GM21515 (cell line): ENCODE measurements at regions not wholly inside any gene's neighbourhood (a gene's known extent, or its start where the extent isn't known, plus 50 kb on each side); places are given as distances from the start of the nearest gene placed in this dataset.
"Not testable (repeated sequence)": the region's sequence is repeated elsewhere in the genome, so short reads cannot be mapped to it uniquely, and the experiment has no call there.

Experiments
- ATAC-seq: cut with Tn5 transposase; IDR thresholded peaks from one replicate; pipeline ENCODE4 v1.9.1; 2021; ENCODE audit not compliant: unreplicated experiment

DNA sequence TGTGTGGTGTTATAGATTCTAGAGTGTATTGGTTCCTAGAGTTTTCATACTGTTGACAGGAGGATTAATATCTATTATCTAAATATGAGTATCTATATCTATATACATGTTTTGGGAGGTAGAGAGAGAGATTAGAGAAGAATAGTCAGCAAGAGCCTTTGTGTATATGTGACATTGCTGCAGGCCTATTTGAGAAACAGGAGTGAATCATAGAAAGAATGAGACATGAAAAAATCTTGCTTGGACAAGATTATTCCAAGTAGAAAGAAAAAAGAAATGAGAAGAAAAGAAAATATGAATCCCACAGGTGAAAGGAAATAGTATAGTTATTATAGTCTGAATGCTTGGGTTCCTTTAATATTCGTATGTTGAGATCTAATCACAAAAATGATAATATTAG lies 720.4 kb downstream of the RERGL start:
- ATAC-seq: no peak

DNA sequence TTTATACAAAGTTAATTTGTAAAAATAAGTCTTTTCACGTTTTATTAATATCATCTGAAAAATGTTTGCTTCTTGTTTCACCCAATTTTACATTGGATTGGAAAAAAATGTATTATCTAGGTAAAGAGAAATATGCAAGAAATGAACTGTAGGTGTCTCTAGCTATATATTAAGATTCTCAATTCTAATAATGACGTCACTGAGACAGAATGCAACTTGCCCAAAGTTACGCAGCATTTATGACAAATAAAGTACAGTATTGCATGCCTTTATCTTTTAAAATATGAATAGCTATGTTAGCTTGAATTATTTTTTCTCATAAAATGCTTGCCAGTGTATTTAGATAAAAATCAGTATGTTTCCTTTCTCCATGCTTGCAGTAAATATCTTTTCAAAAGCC lies 728.8 kb downstream of the RERGL start:
- no peak for ATAC-seq

DNA sequence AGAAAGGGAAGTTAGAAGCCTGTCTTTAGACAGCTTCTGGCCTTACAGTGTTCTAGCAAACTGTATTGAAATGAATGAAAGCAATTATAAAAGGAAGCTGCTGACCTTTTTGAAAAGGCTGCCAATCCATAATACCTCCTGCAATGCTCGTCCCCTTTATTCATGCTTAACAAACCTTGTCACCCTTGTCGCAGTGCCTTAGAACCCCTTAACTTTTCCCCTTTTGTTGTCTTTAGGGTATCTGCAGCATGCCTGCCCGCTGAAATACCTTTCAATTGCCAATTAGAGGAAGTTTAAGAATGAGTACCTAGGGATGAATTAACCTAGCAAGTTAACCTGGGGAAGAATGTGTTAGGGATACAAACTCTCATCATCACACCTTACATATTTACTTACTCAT lies 731.2 kb downstream of the RERGL start:
- no peak for ATAC-seq

DNA sequence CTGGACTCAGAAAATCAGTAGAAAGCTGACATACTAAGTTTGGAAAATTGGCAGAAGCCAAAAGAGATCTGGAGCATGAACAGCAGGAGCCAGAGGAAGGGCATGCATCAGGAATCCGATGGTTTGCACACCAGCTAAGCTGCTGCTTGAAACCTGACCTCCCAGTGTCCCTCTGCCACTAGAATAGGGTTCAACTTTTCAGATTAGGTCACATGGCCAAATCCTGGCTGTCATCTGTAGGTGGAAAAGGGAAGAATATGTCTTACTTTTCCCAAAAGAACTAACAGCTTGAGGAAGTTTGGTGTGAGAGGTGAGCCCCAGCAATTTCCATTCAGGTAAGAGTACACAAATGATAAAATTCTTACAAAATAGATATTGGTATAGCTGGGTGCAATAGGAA lies 732.6 kb downstream of the RERGL start:
- no peak for ATAC-seq

DNA sequence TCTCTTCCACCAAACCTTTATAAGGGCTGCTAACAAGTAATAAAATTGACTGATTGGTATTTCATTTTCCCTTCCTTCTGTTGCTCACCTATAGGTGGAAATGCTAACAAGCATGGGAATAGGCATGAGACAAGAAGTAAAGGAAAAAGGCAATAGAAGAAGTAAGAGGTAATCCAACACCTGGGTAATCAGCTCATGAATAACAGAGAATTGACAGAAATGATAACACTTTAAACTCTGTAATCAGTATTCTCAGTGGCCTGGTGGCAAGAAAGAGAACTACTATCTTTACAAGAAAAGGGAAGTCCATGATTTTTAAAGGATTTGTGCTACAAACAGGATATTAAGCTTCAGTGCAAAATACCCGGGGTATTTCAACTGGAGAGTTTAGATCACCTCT lies 737.8 kb downstream of the RERGL start:
- no peak for ATAC-seq

DNA sequence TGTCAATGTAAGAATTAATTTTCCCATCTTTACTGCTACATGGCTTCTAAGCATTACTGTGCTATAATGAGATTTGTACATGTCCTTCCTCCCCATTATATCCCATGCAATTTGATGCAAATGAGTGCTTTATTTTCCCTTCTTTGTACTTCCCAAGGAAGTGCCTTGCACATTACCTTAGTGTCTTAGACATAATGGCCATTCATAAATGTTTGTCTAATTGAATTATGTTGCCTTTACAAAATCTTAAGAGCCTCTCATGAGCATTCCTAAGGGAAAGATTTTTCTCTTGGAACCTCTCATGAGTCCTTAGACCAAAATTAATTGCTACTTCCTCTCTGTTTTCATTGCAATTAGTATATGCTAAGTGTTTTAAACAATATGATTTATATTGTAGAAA lies 741.7 kb downstream of the RERGL start:
- ATAC-seq: no peak

DNA sequence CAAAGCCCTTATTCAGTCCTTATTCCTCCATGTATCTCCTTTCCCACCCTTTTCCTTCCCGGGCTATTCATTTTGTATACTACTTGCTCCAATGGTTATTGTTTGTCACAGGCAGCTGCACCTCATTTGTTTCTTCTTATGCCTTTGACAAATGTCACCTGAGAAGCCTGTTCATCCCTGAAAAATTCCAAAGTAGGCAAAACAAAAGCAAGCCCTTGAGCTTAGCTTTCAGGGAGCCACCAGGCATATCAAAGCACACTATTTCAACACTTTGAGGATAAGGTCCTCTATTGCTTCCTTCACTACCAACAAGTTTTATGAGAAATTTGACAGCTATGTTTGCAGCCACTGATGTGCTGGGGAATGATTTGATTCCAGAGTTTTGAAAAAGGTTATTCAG lies 738.7 kb upstream of the LMO3 start:
- no peak for ATAC-seq

DNA sequence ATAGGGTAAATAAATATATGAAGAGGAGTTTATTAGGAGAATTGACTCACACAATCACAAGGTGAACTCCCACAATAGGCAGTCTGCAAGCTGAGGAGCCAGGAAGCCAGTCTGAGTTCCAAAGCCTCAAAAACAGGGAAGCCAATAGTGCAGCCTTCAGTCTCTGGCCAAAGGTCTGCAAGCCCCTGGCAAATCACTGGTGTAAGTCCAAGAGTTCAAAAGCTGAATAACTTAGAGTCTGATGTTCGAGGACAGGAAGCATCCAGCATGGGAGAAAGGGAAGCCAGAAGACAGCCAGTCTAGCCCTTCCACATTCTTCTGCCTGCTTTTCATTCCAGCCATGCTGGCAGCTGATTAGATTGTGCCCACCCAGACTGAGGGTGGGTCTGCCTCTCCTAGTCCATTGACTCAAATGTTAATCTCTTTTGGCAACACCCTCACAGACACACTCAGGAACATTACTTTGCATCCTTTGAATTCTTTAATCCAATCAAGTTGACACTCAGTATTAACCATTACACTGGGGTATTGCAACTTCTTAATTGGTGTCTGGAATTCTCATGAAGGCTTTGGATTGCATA lies 736.5 kb upstream of the LMO3 start:
- ATAC-seq: no peak

DNA sequence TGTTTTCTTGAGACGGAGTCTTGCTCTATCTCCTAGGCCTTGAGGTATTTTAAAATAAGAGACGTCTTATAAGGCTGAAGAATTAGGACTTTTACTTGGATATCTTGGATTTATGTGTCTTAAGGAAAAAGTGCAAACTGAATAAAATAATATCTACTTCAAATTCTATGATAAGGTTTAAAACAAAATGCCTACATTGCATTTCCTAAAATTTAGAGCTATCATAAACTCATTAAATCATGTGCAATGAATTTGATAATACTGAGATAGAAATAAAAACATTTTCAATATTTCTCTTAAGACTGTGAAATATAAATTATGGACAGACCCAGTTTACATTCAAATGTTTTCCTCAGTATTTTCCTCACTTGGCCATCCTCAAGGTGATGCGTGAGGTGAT lies 729.5 kb upstream of the LMO3 start:
- no peak for ATAC-seq

DNA sequence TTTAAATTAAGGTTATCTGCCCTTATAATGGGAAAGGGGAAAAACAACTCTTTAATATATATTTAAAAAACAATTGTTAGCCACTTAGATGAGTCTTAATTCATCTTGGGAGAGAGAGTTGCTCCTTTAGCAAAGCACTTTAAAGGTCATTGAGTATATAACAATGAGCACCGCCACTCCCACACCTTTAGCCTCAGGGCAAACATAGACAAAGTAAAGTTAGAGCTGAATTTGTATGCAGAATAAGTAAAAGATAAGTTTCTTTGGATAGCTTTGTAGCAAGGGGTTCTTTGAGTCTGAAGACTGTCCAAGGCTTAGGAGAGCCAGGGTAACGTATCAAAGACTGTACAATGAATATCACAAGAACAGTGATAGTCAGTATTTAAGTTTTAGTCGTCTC lies 728.8 kb upstream of the LMO3 start:
- ATAC-seq: no peak

DNA sequence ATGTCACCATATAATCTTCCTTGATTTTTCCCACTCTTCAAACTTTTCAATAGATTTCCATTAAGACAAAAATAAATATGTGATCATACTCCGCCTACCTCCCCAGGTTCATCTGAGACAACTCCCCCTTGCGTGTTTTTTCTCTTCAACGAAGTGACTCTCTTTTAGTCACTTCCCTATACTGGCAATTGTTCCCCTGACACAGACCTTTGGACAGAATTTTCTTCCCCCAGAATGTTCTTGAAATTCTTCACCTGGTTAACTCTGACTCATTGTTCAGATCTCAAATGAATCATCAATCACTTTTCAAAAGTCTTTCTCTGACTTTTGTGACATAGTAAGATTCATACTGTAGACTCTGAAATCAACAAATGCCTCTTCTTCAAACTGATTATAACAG lies 727.3 kb upstream of the LMO3 start:
- no peak for ATAC-seq

DNA sequence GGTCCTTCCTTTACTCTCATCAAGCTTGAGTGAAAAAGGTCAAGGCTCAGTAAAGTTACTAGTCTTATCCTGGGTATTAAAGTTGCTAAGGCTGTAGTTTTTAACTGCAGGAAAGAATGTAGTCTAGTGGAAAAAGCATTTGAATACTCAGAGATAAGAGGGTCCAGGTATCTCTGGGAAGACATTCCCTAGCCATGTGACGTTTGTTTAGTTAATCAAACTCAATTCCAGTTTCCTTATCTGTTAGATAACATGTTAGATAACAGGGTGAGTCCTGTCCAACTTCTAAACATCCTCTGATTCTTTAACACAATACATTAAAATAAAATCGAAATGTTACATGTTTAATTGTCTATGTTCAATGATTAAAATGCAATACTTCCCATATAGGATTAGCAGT lies 720.7 kb upstream of the LMO3 start:
- no peak for ATAC-seq

DNA sequence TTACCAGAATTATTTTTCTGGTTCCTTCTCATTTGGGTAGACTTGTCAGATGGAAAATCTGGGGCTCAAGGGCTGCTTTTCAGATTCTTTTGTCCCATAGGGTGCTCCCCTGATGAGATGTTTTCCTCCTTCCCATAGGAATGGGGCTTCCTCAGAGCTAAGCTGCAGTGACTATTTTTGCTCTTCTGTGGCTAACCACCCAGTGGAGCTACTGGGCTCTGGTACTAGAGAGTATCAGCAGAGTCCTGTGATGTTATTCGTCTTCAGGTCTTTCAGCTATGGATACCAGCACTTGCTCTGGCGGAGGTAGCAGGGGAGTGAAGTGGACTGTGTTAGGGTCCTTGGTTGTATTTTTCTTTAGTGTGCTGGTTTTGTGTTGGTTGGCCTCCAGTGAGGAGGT lies 716.1 kb upstream of the LMO3 start:
- ATAC-seq: no peak

DNA sequence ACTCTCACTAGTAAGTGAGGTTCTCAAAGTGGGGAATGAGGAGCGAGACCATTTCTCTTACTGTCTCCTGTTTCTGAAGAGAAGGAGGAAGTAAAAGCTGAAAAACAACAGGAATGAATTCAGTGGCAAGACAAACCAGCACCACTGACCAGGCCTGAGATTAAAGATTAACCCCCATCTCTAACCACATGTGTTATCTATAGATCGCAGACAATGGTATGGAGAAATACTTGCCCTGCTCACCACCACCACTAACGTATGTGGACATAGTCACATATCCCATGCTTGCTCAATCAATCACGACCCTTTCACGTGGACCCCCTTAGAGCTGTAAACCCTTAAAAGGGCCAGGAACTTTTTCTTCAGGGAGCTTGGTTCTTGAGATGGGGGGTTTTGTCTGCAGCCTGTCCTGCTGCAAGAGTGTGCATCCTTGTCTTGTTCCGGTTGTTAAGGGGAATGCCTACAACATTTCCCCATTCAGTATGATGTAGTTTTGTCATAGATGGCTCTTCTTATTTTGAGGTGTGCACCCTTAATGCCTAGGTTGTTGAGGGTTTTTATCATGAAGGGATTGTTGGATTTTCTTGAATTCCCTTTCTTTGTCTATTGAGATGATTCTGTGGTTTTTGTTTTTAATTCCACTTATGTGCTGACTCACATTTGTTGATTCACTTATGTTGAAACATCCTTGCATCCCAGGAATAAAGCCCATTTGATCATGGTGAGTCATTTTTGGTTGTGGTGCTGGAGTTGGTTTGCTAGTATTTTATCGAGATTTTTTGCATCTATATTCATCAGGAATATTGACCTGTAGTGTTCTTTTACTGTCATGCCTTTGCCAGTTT lies 698.8 kb upstream of the LMO3 start:
- ATAC-seq: no peak

DNA sequence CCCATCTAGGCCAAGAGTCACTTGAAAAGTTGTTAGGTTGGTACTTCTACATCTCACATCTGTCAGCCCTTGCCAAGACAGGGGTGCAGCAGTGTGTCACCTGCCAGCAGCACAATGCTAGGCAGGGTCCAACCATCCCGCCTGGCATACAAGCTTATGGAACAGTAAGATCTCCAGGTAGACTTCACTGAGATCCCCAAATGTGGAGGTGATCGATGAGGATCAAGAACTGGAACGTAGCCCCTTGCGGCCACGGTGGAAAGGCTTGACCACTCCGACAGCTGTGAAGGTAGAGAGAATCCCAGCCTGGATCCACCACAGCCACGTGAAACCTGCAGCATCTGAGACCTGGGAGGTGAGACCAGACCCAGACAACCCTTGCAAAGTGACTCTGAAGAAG lies 696.0 kb upstream of the LMO3 start:
- no peak for ATAC-seq

DNA sequence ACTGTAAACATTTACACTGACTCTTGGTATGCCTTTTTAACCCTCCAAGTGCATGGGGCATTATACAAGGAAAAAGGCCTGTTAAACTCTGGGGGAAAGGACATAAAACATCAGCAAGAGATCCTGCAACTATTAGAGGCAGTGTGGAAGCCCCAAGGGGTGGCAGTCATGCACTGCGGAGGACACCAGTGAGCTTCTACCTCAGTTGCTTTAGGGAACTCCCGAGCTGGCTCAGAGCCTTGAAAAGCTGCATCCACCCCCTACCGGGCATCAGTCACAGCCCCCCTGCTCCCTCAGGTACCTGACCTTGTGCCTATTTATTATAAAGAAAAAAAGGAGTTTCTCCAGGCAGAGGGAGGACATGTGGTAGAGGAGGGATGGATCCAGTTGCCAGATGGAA lies 695.6 kb upstream of the LMO3 start:
- ATAC-seq: no peak

DNA sequence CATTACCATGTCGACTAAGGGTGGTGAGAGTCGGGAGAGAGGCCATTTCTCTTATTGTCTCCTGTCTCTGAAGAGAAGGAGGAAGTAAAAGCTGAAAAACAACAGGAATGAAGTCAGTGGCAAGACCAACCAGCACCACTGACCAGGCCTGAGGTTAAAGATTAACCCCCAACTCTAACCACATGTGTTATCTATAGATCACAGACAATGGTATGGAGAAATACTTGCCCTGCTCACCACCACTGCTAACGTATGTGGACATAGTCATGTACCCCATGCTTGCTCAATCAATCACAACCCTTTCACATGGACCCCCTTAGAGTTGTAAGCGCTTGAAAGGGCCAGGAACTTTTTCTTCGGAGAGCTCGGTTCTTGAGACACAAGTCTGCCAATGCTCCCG lies 690.9 kb upstream of the LMO3 start:
- no peak for ATAC-seq

DNA sequence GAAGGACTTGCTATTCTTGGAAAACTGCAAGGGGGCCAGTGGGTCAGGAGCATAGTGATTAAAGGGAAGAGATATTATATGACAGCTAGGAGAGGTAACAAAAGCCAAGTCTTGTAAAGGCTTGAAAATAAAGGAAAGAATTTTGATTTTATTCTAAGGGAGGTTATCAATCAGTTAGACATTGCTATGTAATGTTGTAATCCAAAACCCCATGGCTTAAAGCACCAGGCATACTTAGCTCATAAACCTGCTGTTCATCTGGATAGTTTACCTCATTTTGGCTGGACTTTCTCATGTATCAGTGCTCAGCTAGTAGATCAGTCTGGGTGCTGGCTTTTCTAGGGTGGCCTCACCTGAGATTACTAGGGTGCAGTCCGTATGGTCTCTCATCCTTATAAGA lies 680.9 kb upstream of the LMO3 start:
- ATAC-seq: no peak

DNA sequence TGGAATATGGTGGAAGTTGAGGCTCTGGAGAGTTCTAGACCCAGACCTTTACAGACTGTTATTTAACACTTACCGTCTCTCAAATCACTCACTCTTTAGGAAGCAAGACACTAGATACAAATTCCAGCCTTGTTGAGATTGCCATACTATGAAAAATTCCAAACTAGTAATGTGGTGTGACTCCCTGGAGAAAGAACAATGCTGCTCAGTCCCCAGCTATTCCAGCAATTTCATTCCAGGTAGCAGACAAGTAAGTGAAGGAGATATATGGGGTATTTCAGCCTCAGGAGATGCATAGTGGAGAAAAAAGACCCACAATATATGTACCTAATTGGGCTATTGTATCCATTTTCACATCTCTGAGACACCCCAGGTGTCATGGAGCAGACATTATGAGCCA lies 678.9 kb upstream of the LMO3 start:
- no peak for ATAC-seq

DNA sequence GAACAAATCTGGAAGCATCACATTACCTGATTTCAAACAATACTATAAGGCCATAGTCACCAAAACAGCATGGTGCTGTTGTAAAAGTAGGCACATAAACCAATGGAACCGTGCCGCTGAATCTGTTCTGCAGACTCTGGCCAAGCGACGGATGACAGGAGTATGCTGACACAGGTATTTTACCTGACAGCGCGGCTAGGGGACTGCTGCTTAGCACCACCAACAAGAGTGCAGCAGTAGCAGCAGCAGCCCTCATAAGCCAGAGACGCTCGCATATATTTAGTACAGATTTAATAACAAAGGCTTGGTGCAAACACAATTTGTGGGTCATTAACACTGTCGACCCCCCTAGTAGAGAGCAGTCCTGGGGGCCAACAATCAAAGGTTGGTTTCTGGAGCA lies 677.6 kb upstream of the LMO3 start:
- ATAC-seq: no peak

DNA sequence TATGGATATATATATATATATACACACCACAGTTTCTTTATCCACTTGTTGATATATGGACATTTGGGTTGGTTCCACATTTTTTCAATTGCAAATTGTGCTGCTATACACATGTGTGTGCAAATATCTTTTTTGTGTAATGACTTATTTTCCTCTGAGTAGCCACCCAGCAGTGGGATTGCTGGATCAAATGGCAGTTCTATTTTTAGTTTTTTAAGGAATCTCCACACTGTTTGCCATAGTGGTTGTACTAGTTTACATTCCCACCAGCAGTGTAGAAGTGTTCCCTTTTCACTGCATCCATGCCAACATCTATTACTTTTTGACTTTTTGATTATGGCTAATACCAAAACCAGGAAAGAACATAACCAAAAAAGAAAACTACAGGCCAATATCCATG lies 676.2 kb upstream of the LMO3 start:
- ATAC-seq: not testable (repeated sequence)

DNA sequence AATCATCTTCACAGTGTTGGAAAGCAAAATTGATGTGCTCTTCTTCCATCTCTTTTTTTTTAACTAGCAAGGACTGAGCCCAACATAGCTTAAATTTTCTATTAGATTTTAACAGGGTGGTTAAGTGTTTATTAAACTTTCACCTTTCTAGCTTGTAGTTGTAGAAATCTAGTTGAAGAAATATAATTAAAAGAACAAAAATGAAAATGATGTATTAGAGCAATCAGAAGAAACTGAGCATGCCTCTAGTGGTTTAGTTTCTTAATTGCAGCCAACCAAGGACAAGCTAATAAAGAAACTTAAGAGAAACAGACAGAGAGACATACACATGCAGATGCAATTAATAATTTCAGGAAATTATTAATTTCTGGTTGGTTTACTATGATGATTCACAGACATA lies 673.0 kb upstream of the LMO3 start:
- ATAC-seq: no peak

DNA sequence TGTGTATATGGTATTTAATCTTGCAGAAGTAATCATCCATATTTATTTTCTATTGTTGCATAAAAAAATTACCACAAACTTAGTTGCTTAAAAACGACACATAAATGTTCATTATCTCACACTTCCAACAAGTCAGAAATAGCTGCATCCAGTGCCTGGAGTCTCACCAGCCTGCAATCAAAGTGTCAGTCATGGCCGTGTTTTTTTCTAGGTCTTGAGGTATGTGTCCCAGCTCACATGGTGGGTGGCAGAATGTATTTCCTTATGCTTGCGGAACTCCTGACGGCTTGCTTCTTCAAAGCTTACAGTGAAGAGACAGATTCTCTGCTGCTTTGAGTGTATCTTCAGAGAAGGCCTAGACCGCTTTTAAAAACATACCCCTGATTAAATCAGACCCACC lies 670.2 kb upstream of the LMO3 start:
- no peak for ATAC-seq
